Head of caudate nucleus (tissue), 42 donors: ENCODE measurements at regions not wholly inside any gene's neighbourhood (a gene's known extent, or its start where the extent isn't known, plus 50 kb on each side); places are given as distances from the start of the nearest gene placed in this dataset.
"Not testable (repeated sequence)": the region's sequence is repeated elsewhere in the genome, so short reads cannot be mapped to it uniquely, and the experiment has no call there.

Source experiments
- DNase-seq, 42 donors: peaks; one replicate each; pipeline versions ENCODE4 v3.0.0 to v3.0.0-alpha.2; 2020 to 2021; ENCODE audit warnings: mixed read lengths in 7 of 42
- intact Hi-C: fragments of 100-400 bp; cut with DNase I; formaldehyde crosslinking; loops from one replicate; pipeline ENCODE4 v1.15.0; 2022

- intact Hi-C loops, DNase-seq: not testable (repeated sequence)
These were observed 84.7 kb downstream of the METTL2B start for GRCh38 chr7:128561116-128561722.

- intact Hi-C loops, DNase-seq: not testable (repeated sequence)
These were observed 86.2 kb downstream of the METTL2B start for GRCh38 chr7:128562795-128563194.

GRCh38 chr7:128564123-128564700 lies 87.7 kb downstream of the METTL2B start:
- intact Hi-C loops, DNase-seq: not testable (repeated sequence)

GRCh38 chr7:128564932-128565864 lies 88.7 kb downstream of the METTL2B start:
- intact Hi-C loops, DNase-seq: not testable (repeated sequence)

- intact Hi-C loops, result not testable (repeated sequence)
These were observed 96.8 kb upstream of the GARIN1A start for GRCh38 chr7:128575277-128575676.

GRCh38 chr7:128576953-128577352 lies 95.1 kb upstream of the GARIN1A start:
- intact Hi-C loops, DNase-seq: not testable (repeated sequence)

More at GRCh38 chr7:128575277-128575676, 96.8 kb upstream of the GARIN1A start:
- not testable (repeated sequence) for DNase-seq

GRCh38 chr7:128579843-128580242 lies 92.2 kb upstream of the GARIN1A start:
- DNase-seq, intact Hi-C loops: not testable (repeated sequence)

GRCh38 chr7:128581100-128581499 lies 91.0 kb upstream of the GARIN1A start:
- intact Hi-C loops, result not testable (repeated sequence)
- DNase-seq, result peak in 2 of 42 donors; percentile 18 to 47

- intact Hi-C loops, DNase-seq: not testable (repeated sequence)
These were observed 90.1 kb upstream of the GARIN1A start for GRCh38 chr7:128581825-128582561.

- intact Hi-C loops, DNase-seq: not testable (repeated sequence)
These were observed 85.4 kb upstream of the GARIN1A start for GRCh38 chr7:128586715-128587114.

- DNase-seq, result peak in 27 of 42 donors; percentile 9 to 74 (median 37)
- intact Hi-C loops, result no loop called here
These were observed 80.4 kb upstream of the GARIN1A start for GRCh38 chr7:128591705-128592104.

GRCh38 chr7:128592209-128592608 lies 79.9 kb upstream of the GARIN1A start:
- DNase-seq, intact Hi-C loops: not testable (repeated sequence)

- DNase-seq, intact Hi-C loops: not testable (repeated sequence)
These were observed 78.0 kb upstream of the GARIN1A start for GRCh38 chr7:128594061-128594460.

- DNase-seq, intact Hi-C loops: not testable (repeated sequence)
These were observed 75.6 kb upstream of the GARIN1A start for GRCh38 chr7:128596336-128597128.

- intact Hi-C loops, result not testable (repeated sequence)
These were observed 73.1 kb upstream of the GARIN1A start for GRCh38 chr7:128598946-128599345.

GRCh38 chr7:128608678-128609421 lies 63.2 kb upstream of the GARIN1A start:
- peak in 24 of 42 donors; percentile 11 to 77 (median 47) for DNase-seq
- intact Hi-C loops, result not testable (repeated sequence)

More at GRCh38 chr7:128598946-128599345, 73.1 kb upstream of the GARIN1A start:
- not testable (repeated sequence) for DNase-seq

GRCh38 chr7:128613366-128613765 lies 58.7 kb upstream of the GARIN1A start:
- DNase-seq, result peak in 10 of 42 donors; percentile 7 to 65 (median 42)
- intact Hi-C loops, result loop anchor here (5.0 kb wide), 1 partner anchor 269 kb away; no protein-coding TSS in a partner anchor
